ENCODE measurements at regions not wholly inside any gene's neighbourhood (a gene's known extent, or its start where the extent isn't known, plus 50 kb on each side); places are given as distances from the start of the nearest gene placed in this dataset.

- TF ChIP-seq POLR2A (IDR thresholded peaks at IDR 0.05; ENCODE audit: low read depth, low read length), result no peak
- no peak for TF ChIP-seq TAF1 (IDR thresholded peaks at IDR 0.05; ENCODE audit: low read depth, low read length)
- TF ChIP-seq POLR2AphosphoS5 (IDR thresholded peaks at IDR 0.05; ENCODE audit: low read depth, low read length), result no peak
- no peak for TF ChIP-seq POU2F2 (IDR thresholded peaks at IDR 0.05; ENCODE audit: low read depth, low read length)
Observed at GRCh38 chr12:30219047-30219446, 435.3 kb upstream of the TMTC1 start.

All from GM12891 (cell line).